Tibial nerve (tissue), 3 donors: ENCODE measurements at regions not wholly inside any gene's neighbourhood (a gene's known extent, or its start where the extent isn't known, plus 50 kb on each side); places are given as distances from the start of the nearest gene placed in this dataset.

ENCODE experiments used
- CTCF ChIP-seq, 5 experiments: fragments of 200-600 bp in 3 of 5; fragments of 450-650 bp in 2 of 5; sonication (generic) in 3 of 5; IDR thresholded peaks; one replicate each; pipeline ENCODE4 v1.5.1; 2016 to 2019; ENCODE audit warnings: antibody characterized with exemption in 5 of 5, mild to moderate bottlenecking in 3 of 5, moderate library complexity in 2 of 5
- POLR2A ChIP-seq, 2 donors: fragments of 450-650 bp; IDR thresholded peaks; one replicate each; pipeline ENCODE4 v1.6.1; 2017; ENCODE audit warnings: antibody characterized with exemption in 2 of 2, mild to moderate bottlenecking in 2 of 2, moderate library complexity in 2 of 2

GRCh38 chr3:82633319-82633718 lies 871.9 kb upstream of the GBE1 start:
- TF ChIP-seq POLR2A (IDR thresholded peaks at IDR 0.05) (no peak), CTCF (IDR thresholded peaks at IDR 0.05) (no peak)
